GM19324 (cell line): ENCODE measurements at regions not wholly inside any gene's neighbourhood (a gene's known extent, or its start where the extent isn't known, plus 50 kb on each side); places are given as distances from the start of the nearest gene placed in this dataset.
"Not testable (repeated sequence)": the region's sequence is repeated elsewhere in the genome, so short reads cannot be mapped to it uniquely, and the experiment has no call there.

Experiments used
- ATAC-seq: cut with Tn5 transposase; IDR thresholded peaks from one replicate; pipeline ENCODE4 v1.9.1; 2021; ENCODE audit warnings: mild to moderate bottlenecking, moderate library complexity; ENCODE audit not compliant: unreplicated experiment, low FRiP score

GRCh38 chr16:80263848-80264694, 276.7 kb upstream of the DYNLRB2 start:
- no peak for ATAC-seq

DNA sequence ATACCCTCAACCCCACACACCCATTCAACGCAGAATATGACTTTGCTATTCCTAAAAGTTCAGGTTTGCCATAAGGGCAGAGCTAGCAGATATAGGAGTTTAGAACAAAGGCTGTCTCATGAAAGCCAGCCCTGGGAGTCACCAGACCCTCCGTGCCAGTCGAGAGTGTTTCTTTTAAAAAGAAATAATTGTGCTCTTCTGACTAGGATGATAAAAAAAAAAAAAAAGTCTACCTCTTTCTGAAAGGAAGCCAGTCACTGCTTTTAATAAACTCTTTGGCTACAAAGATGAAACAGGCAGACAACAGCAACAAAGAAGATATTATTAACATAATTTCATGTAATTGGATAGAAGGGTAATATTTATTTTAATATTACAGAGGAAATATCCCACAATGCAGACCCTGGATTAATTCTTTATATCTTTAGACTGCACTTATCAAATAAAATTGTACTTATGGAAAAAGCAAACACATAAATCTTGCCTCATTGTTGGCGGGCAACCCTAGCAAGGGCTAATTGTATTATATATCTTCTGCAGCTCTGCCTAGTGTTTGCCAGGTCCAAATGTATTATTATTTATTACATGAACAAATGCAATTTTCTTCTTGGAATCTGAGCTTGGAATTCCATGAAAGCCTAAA, 277.5 kb upstream of the DYNLRB2 start:
- ATAC-seq = no peak

GRCh38 chr16:80260906-80261311, 279.9 kb upstream of the DYNLRB2 start:
- no peak for ATAC-seq

GRCh38 chr16:80259290-80259805, 281.4 kb upstream of the DYNLRB2 start:
- no peak for ATAC-seq

GRCh38 chr16:80258407-80258806, 282.4 kb upstream of the DYNLRB2 start:
- ATAC-seq = no peak

DNA sequence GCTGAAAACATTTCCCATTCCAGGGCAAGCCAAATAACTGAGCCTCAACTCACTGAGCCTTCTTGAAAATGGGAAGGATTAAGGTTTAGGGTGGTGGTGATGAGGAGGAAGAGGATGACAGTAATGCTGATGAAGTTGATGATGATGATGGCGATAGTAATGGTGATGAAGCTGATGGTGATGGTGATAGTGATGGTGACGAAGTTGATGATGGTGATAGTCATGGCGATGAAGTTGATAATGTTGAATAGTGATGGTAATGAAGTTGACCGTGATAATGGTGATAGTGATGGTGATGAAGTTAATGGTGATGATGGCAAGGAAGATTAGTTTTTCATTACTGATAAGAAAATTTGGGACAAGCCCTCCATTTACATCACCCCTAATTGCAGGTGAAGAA, 285.8 kb upstream of the DYNLRB2 start:
- ATAC-seq = no peak

DNA sequence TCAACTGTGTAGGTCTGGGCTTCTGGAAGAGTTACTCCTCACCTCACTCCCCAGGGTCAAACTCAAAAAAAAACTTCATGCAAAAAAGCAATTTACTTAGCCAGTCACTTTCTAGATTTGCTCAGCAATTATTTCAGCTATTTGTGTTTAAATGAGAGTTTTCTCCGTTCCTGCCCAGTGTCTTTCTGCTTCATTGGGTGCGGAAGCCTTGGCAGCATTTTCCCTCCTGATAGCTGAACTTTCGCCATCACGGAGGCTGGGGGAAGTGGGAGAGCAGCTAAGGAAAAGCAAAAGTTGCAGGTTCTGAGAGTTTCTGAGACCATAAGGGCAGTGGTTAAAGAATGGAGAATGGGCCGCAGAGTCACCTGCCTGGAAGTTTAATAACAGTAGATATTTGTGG, 287.1 kb upstream of the DYNLRB2 start:
- ATAC-seq = no peak

DNA sequence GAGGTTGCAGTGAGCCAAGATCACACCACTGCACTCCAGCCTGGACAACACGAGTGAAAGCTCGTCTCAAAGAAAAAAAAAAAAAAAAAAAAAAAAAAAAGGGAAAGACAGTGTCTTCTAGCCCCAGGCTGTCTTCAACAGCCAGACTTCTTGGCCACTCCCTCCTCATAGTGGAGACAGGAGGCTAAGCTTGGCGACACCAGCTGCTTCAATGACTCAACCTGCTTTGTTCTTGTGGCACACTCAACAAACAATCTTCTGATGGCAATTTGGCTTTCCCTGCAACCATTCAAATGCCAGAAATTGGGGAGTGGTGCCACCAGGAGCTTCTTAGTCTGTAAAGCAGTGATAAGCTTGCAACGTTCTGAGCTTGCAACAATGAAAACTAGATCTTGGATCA, 290.4 kb upstream of the DYNLRB2 start:
- no peak for ATAC-seq

DNA sequence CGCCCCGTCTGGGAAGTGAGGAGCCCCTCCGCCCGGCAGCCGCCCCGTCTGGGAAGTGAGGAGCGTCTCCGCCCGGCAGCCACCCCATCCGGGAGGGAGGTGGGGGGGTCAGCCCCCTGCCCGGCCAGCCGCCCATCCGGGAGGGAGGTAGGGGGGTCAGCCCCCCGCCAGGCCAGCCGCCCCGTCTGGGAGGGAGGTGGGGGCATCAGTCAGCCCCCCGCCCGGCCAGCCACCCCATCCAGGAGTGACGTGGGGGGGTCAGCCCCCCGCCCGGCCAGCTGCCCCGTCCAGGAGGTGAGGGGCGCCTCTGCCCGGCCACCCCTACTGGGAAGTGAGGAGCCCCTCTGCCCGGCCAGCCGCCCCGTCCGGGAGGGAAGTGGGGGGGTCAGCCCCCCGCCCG, 297.5 kb upstream of the DYNLRB2 start:
- ATAC-seq = not testable (repeated sequence)

DNA sequence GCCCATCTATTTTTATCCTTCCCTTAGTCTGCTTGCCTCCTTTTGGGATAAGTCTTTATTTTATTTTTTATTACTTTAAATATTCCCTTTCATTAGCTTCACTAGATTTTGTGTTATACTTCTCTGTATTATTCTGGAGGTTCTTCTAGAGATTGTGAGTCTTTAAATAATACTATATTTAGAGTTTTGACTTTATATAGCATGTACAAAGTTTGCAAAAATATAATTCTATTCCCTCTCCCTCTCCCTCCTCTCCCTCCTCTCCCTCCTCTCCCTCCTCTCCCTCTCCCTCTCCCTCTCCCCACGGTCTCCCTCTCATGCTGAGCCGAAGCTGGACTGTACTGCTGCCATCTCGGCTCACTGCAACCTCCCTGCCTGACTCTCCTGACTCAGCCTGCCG, 298.5 kb upstream of the DYNLRB2 start:
- not testable (repeated sequence) for ATAC-seq

DNA sequence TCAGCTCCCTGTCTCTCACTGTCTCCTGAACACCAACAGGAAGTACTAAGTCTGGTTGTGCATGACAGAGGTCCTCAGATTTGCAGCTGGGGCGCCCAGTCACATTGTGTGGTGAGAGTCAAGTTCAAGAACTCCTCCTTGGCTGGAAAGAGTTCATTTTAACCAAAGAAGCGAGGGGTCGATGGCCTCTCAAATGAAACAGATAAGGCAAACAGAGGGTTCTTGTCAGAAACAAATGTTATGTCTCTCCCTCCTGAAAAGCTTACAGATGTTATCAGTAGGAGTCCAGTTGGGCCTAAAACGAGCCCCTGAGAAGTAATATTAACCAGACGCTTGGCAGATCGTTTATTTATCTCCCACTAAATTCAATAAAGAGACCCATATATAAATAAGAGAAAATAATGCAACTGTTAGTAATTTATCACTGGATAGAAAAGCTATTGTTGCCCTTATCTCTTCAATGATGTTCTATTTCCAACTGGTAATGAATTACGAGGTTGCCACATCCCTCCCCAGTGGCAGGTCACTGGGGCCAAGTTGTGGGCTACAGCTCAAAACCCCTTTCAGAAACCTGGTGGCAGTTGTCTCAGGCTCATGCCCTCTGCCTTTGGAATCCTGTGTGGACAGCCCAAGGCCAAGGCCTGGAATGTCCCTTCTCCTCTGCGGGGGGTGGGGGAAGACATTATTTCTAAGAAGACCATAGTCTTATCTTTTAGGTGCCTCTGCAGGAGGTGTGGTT, 307.5 kb upstream of the DYNLRB2 start:
- no peak for ATAC-seq

GRCh38 chr16:80231888-80232287, 308.9 kb upstream of the DYNLRB2 start:
- ATAC-seq = no peak

DNA sequence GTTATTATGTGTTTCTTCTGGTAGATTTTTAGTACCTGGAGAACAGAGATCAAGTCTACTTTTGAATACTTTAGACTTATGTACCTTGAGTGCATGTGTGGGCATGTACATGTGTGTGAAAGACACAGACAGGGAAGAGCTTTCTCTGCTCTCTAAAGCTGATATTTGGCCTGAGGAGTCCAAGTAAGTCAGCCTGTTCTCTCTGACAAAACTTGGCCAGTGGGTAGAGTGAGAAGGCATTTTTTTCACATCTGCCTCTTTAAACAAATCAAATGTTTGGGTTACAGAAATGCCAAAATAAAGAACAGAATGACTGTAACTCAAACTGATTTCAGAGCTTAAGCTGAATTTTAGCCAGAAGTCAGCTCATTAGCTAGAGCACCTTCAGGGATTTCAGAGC, 309.7 kb upstream of the DYNLRB2 start:
- no peak for ATAC-seq

DNA sequence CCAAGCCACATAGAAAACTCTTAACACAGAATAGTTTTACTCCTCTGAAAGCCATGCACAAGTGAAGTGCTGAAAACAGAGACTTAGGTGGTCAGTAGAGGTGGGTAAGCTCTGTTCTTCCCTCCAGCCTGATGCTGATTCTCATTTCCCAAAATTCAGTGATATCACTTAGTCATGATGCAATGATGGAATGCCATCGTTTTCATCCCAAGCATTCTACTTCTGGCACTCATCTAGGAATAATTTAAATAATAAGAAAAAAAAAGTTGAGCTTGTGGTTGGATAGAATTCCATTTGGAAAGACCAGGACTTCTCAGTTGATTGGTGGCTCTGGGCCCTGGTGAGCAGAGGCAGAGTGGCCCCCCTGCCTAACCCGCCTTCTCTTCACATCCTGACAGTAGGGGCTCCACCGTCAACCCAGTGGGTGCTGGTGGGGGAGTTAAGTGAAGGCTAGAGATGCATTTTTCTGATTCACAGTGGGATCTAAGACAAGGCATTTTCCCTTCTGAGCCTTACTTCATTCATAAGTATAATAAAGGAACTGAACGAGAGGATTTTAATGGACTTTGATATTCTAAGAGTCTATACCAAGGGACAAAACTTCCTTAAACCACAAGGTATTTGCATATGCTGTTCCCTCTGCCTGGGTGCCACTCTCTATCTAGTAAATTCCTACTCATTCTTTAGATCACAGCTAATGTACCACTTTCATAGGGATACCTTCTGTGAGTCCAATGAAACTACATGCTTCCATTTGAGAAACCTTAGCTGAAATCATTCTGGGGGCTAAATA, 310.3 kb upstream of the DYNLRB2 start:
- ATAC-seq = no peak

- ATAC-seq = no peak
Observed at GRCh38 chr16:80226499-80226898, 314.3 kb upstream of the DYNLRB2 start.

DNA sequence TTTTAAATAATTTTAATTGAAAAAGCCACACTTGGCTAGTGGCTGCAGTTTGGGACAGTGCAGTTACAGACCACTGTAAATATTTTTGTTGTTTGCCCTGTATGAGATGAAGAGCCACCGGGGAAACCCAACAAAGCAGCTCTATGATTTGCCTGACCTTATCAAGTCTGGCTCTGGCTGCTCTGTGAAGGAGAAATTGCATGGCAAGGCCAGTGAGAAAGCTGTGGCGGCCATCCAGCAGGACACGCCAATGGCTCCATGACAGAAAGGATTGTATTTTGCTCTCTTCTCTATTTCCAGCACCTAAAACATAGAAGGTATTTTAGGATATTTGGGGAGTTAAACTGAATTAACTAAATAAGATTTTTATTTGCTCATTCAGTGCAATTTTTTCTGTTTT, 330.0 kb upstream of the DYNLRB2 start:
- no peak for ATAC-seq

DNA sequence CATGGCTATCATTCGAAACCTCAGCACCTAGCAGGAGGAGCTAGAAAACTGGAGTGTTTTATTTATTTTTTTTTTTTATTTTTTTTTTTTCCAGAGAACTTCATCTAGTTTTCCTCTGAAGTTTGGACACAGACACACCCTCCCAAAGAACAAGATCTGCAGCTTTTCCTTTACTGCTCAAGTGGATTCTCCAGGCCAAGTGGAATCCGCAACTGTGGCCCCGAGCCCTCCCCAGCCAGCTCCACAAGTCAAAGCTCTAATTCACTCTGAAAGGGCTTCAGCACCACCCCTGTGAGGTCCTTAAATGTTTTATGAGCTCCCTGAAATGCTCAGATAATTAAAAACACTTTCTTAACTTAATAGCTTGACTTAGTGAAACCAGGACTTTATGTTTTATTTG, 332.1 kb upstream of the DYNLRB2 start:
- no peak for ATAC-seq

DNA sequence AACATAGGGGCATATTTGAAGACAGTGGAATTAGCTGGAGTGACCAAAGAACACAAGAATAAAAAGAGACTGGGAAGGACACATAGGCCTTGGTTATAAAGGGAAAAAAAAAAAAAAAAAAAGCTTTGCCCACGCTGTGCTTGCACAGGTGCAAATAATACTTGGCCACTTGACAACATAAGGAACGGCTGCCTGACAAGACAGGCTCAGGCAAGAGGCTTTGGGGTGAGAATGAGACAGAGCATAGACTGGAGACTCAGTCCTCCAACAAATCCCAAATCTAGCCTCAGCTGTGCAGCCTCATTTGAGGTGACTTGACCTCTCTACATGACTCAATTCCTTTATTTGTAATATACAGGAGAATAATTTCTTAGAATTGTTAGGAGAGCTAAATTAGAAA, 332.8 kb upstream of the DYNLRB2 start:
- no peak for ATAC-seq

GRCh38 chr16:80203821-80204220, 337.0 kb upstream of the DYNLRB2 start:
- no peak for ATAC-seq

- no peak for ATAC-seq
Observed at GRCh38 chr16:80202831-80203413, 337.9 kb upstream of the DYNLRB2 start.
